Chondrocyte (in vitro differentiated cells): ENCODE measurements at regions not wholly inside any gene's neighbourhood (a gene's known extent, or its start where the extent isn't known, plus 50 kb on each side); places are given as distances from the start of the nearest gene placed in this dataset.
"Not testable (repeated sequence)": the region's sequence is repeated elsewhere in the genome, so short reads cannot be mapped to it uniquely, and the experiment has no call there.

Source experiments
- DNase-seq: peaks from one replicate; pipeline ENCODE4 v3.0.0; 2021; ENCODE audit warnings: mixed read lengths, low spot score
- H3K27ac Mint-ChIP-seq: one replicate; pipeline ENCODE4 v1.8.0; 2021; ENCODE audit warnings: mild to moderate bottlenecking, moderate library complexity, mixed read lengths; ENCODE audit not compliant: unreplicated experiment
- H3K27me3 Mint-ChIP-seq: 2 replicates; pipeline ENCODE4 v1.8.0; 2021; ENCODE audit warnings: low read depth, mixed read lengths
- H3K36me3 Mint-ChIP-seq: 2 replicates; pipeline ENCODE4 v1.8.0; 2021; ENCODE audit warnings: low read depth, mixed read lengths
- H3K4me1 Mint-ChIP-seq: 2 replicates; pipeline ENCODE4 v1.8.0; 2021; ENCODE audit warnings: low read depth, mild to moderate bottlenecking, mixed read lengths
- H3K4me3 Mint-ChIP-seq: one replicate; pipeline ENCODE4 v1.8.0; 2021; ENCODE audit warnings: mild to moderate bottlenecking, moderate library complexity, mixed read lengths; ENCODE audit not compliant: unreplicated experiment
- H3K9me3 Mint-ChIP-seq: 2 replicates; pipeline ENCODE4 v1.8.0; 2021; ENCODE audit warnings: low read depth, mixed read lengths
- TF ChIP-seq, protein P1 (sequence below): fragments of 200-600 bp; sonication (generic); IDR thresholded peaks from 2 replicates; pipeline ENCODE4 v1.5.0; 2021; ENCODE audit warnings: antibody characterized with exemption, mild to moderate bottlenecking, moderate library complexity

DNA sequence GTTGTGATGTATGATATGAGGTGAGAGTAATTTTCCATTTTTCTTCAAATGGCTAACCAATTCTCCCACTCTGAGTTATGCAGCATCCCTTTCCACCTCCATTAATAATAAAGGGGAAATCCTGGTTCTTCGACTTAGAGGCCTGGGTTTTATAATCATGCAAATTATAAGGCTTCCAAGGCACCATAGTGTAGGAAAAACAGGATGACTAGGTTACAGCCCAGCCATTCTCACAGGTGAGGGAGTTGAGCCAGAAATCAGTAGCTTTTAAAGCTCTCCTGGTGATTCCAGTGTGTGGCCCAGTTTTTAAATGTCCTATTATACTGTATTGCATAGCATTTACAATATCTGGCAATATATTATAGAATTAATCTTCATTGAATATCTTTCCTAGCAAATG is 203.1 kb downstream of the ARHGEF9 start:
- no peaks in the 10 kb centered on the region for H3K36me3 Mint-ChIP-seq
- H3K27ac Mint-ChIP-seq, result no peak overlapping the region
- no peaks in the 10 kb centered on the region for H3K4me1 Mint-ChIP-seq
- no peak overlapping the region for H3K4me3 Mint-ChIP-seq
- DNase-seq, result no peak
- H3K27me3 Mint-ChIP-seq, result peaks cover 2% of the 10 kb centered on the region
- peaks cover 26% of the 10 kb centered on the region for H3K9me3 Mint-ChIP-seq
- TF ChIP-seq, protein P1, sequence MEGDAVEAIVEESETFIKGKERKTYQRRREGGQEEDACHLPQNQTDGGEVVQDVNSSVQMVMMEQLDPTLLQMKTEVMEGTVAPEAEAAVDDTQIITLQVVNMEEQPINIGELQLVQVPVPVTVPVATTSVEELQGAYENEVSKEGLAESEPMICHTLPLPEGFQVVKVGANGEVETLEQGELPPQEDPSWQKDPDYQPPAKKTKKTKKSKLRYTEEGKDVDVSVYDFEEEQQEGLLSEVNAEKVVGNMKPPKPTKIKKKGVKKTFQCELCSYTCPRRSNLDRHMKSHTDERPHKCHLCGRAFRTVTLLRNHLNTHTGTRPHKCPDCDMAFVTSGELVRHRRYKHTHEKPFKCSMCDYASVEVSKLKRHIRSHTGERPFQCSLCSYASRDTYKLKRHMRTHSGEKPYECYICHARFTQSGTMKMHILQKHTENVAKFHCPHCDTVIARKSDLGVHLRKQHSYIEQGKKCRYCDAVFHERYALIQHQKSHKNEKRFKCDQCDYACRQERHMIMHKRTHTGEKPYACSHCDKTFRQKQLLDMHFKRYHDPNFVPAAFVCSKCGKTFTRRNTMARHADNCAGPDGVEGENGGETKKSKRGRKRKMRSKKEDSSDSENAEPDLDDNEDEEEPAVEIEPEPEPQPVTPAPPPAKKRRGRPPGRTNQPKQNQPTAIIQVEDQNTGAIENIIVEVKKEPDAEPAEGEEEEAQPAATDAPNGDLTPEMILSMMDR, result no peak

DNA sequence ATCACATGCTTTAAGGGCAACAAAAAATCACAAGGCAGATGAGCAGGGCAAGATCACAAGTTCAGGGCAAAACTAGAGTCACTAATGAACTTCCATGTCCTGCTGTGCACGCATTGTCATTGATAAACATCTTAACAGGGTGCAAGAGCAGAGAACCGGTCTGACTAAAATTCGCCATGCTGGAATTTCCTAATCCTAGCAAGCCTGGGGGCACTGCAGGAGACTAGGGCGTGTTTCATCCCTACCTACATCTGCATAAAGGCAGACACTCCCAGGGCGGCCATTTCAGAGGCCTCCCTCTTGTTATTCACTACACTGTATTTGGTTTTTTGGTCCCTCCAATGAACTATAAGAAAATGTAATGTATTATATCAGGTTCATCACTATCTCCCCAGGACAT is 203.6 kb downstream of the ARHGEF9 start:
- no peaks in the 10 kb centered on the region for H3K4me1 Mint-ChIP-seq
- H3K4me3 Mint-ChIP-seq, result no peak overlapping the region
- H3K9me3 Mint-ChIP-seq, result peaks cover 25% of the 10 kb centered on the region
- TF ChIP-seq, protein P1, result no peak
- H3K36me3 Mint-ChIP-seq, result no peaks in the 10 kb centered on the region
- H3K27me3 Mint-ChIP-seq, result peaks cover 2% of the 10 kb centered on the region
- no peak for DNase-seq
- no peak overlapping the region for H3K27ac Mint-ChIP-seq

DNA sequence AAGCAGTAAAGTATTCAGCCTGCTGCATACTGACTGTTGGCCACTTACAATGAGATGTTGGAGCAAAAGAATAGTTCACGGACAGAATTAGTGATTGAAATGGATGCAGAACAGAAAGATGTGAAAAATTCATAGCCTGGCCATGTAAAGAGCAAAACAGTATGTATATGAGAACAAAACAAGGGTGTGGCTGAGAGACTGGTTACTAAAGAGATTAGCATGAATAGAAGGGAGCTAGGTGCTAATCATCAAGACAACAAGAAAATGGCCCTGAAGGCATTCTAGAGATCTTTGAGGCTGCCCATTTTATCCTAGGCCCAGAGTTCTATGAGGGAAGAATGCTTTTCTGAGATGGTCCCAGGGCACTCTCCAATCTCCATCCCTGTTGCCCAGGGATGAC is 208.5 kb downstream of the ARHGEF9 start:
- DNase-seq, result no peak
- Mint-ChIP-seq H3K9me3 (peaks cover 32% of the 10 kb centered on the region), H3K36me3 (no peaks in the 10 kb centered on the region), H3K27me3 (no peaks in the 10 kb centered on the region), H3K4me3 (no peak overlapping the region), H3K4me1 (no peaks in the 10 kb centered on the region), H3K27ac (no peak overlapping the region)
- TF ChIP-seq, protein P1, result no peak

DNA sequence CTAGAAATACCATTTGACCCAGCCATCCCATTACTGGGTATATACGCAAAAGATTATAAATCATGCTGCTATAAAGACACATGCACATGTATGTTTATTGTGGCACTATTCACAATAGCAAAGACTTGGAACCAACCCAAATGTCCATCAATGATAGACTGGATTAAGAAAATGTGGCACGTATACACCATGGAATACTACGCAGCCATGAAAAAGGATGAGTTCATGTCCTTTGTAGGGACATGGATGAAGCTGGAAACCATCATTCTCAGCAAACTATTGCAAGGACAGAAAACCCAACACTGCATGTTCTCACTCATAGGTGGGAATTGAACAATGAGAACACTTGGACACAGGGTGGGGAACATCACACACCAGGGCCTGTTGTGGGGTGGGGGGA is 209.3 kb downstream of the ARHGEF9 start:
- DNase-seq, H3K4me3 Mint-ChIP-seq, H3K36me3 Mint-ChIP-seq, H3K4me1 Mint-ChIP-seq, H3K27ac Mint-ChIP-seq, H3K27me3 Mint-ChIP-seq: not testable (repeated sequence)
- H3K9me3 Mint-ChIP-seq, result peaks cover 27% of the 10 kb centered on the region

DNA sequence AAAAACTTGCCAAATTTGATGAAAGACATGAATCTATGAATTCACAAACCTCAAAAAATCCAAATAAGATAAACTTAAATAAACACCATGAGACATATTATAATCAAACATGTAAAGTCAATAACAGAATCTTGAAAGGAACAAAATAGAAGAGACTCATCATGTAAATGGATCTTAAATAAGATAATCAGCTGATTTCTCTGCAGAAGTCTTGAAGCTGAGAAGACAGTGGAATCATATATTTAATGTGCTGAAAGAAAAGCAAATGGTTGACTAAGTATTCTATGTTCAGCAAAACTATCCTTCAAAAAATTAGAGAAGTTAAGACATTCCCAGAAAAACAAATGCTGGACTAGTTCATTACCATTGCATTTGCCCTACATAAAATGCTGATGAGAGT is 215.7 kb upstream of the SPIN4 start:
- H3K4me1 Mint-ChIP-seq, result peaks cover 2% of the 10 kb centered on the region
- peaks cover 3% of the 10 kb centered on the region for H3K36me3 Mint-ChIP-seq
- TF ChIP-seq, protein P1, result no peak
- H3K27ac Mint-ChIP-seq, result no peak overlapping the region
- no peak for DNase-seq
- H3K27me3 Mint-ChIP-seq, result peaks cover 1% of the 10 kb centered on the region
- H3K4me3 Mint-ChIP-seq, result no peak overlapping the region
- peaks cover 35% of the 10 kb centered on the region for H3K9me3 Mint-ChIP-seq

DNA sequence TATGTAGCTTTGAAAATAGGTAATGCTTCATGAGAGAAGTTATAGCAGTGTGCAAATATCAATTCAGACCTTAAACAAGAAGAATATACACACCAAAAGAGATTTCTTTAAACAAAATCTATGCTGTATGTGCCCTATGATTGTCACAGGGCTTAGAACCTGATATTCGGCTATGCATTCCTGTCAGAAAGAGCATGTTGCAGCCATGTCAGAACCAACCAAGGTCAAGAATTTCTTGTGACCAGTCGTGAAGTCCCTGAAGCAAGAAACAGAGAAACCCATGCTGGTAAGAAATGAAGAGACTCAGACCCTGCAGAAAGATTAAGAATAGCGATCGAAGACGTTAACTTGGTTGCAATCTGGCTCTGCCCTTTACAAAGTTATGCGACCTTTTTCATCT is 210.3 kb upstream of the SPIN4 start:
- H3K4me1 Mint-ChIP-seq, result peaks cover 20% of the 10 kb centered on the region
- peaks cover 2% of the 10 kb centered on the region for H3K36me3 Mint-ChIP-seq
- DNase-seq, result no peak
- peak overlapping the region; percentile 97 for H3K27ac Mint-ChIP-seq
- peak overlapping the region; percentile 96 for H3K4me3 Mint-ChIP-seq
- peaks cover 19% of the 10 kb centered on the region for H3K9me3 Mint-ChIP-seq
- TF ChIP-seq, protein P1, result no peak
- no peaks in the 10 kb centered on the region for H3K27me3 Mint-ChIP-seq
